Lung (tissue), 11 donors: ENCODE measurements at regions not wholly inside any gene's neighbourhood (a gene's known extent, or its start where the extent isn't known, plus 50 kb on each side); places are given as distances from the start of the nearest gene placed in this dataset.

Source experiments
- ATAC-seq: fragments of 200-7000 bp; cut with Tn5 transposase; one replicate; pipeline ENCODE4 v1.9.1; 2020; ENCODE audit warnings: moderate number of reproducible peaks; ENCODE audit not compliant: insufficient read depth, low FRiP score
- DNase-seq, 3 donors: peaks; one replicate each; pipeline ENCODE4 v3.0.0-alpha.2; 2013 to 2017
- H3K27ac ChIP-seq, 2 donors: one replicate each; pipeline ENCODE4 v1.5.1; 2013; ENCODE audit warnings: mild to moderate bottlenecking in 2 of 2, moderate library complexity in 2 of 2, control low read depth in 1 of 2, inconsistent platforms in 1 of 2, low read depth in 1 of 2, low read length in 1 of 2
- H3K27me3 ChIP-seq, 3 donors: one replicate each; pipeline ENCODE4 v1.5.1; 2013; ENCODE audit warnings: low read length in 2 of 3; ENCODE audit not compliant: control insufficient read depth in 3 of 3, insufficient read depth in 3 of 3
- H3K36me3 ChIP-seq, 4 donors: one replicate each; pipeline ENCODE4 v1.5.1; 2013; ENCODE audit warnings: low read length in 4 of 4, mild to moderate bottlenecking in 1 of 4, moderate library complexity in 1 of 4; ENCODE audit not compliant: control insufficient read depth in 4 of 4, insufficient read depth in 4 of 4
- H3K4me1 ChIP-seq, 5 donors: one replicate each; pipeline ENCODE4 v1.5.1; 2013; ENCODE audit warnings: low read length in 5 of 5, mild to moderate bottlenecking in 2 of 5, moderate library complexity in 1 of 5; ENCODE audit not compliant: control insufficient read depth in 5 of 5, insufficient read depth in 5 of 5
- H3K4me3 ChIP-seq: one replicate; pipeline ENCODE4 v1.5.1; 2013; ENCODE audit warnings: mild to moderate bottlenecking, control low read depth, moderate library complexity
- H3K9ac ChIP-seq, 2 donors: one replicate each; pipeline ENCODE4 v1.5.1; 2013; ENCODE audit warnings: low read length in 2 of 2, control low read depth in 1 of 2; ENCODE audit not compliant: insufficient read depth in 1 of 2
- H3K9me3 ChIP-seq, 4 donors: one replicate each; pipeline ENCODE4 v1.5.1; 2013; ENCODE audit warnings: low read length in 3 of 4, mild to moderate bottlenecking in 1 of 4, moderate library complexity in 1 of 4; ENCODE audit not compliant: control insufficient read depth in 4 of 4, insufficient read depth in 3 of 4
- CTCF ChIP-seq: IDR thresholded peaks from 2 replicates; pipeline ENCODE4 v1.5.1; 2012; ENCODE audit warnings: mild to moderate bottlenecking; ENCODE audit errors: control extremely low read depth, extremely low read depth
- WGBS, 2 donors: extraction: QIAGEN DNeasy Blood & Tissue Kit; methylation state at CpG; one replicate each; pipeline ENCODE4 v1.1.7; 2013; 5-methylcytosine and 5-hydroxymethylcytosine counted together
- donor health status: control.
- donor health status: control.
- donor health status: Bipolar disorder and iron deficiency.
- donor health status: healthy.
- donor health status: DM: yes; HTN: yes; CAD: no.

- Histone ChIP-seq H3K27ac (no peak overlapping the region), H3K9ac (no peak overlapping the region), H3K9me3 (no peaks in the 10 kb centered on the region), H3K4me1 (peaks cover 0 to 7% (median 0%) of the 10 kb centered on the region in 5 donors), H3K4me3 (no peak overlapping the region), H3K27me3 (no peaks in the 10 kb centered on the region), H3K36me3 (no peaks in the 10 kb centered on the region)
- WGBS, 2 donors: 83 to 91% methylated on average over 3 of the region's 3 CpGs
- DNase-seq: no peak
- no peak for ATAC-seq
- TF ChIP-seq CTCF: no peak
These were observed 54.4 kb upstream of the PCBD1 start for GRCh38 chr10:70942725-70943124.

- no peak overlapping the region for H3K9ac ChIP-seq
- no peak for DNase-seq
- ATAC-seq: no peak
- H3K36me3 ChIP-seq: no peaks in the 10 kb centered on the region
- no peak overlapping the region for H3K27ac ChIP-seq
- H3K9me3 ChIP-seq: no peaks in the 10 kb centered on the region
- WGBS, 2 donors: 87 to 94% methylated on average over 4 of the region's 4 CpGs
- H3K4me1 ChIP-seq: peaks cover 0 to 7% (median 0%) of the 10 kb centered on the region in 5 donors
- H3K4me3 ChIP-seq: no peak overlapping the region
- H3K27me3 ChIP-seq: no peaks in the 10 kb centered on the region
- TF ChIP-seq CTCF: no peak
These were observed 54.9 kb upstream of the PCBD1 start for GRCh38 chr10:70943249-70943648.

- DNase-seq (no peak), ATAC-seq (no peak)
- Histone ChIP-seq H3K4me1 (peaks cover 0 to 7% (median 0%) of the 10 kb centered on the region in 5 donors), H3K36me3 (no peaks in the 10 kb centered on the region), H3K9me3 (no peaks in the 10 kb centered on the region), H3K4me3 (no peak overlapping the region), H3K27me3 (no peaks in the 10 kb centered on the region), H3K27ac (no peak overlapping the region), H3K9ac (no peak overlapping the region)
- 85 to 90% methylated on average over 14 of the region's 14 CpGs for WGBS, 2 donors
- no peak for TF ChIP-seq CTCF
These were observed 55.6 kb upstream of the PCBD1 start for GRCh38 chr10:70943841-70944466.

- no peak for ATAC-seq
- Histone ChIP-seq H3K27me3 (no peaks in the 10 kb centered on the region), H3K9me3 (no peaks in the 10 kb centered on the region), H3K4me1 (no peaks in the 10 kb centered on the region), H3K36me3 (no peaks in the 10 kb centered on the region), H3K4me3 (no peak overlapping the region), H3K9ac (no peak overlapping the region), H3K27ac (no peak overlapping the region)
- DNase-seq: peak in 1 of 3 donors; percentile 13
- no peak for TF ChIP-seq CTCF
- WGBS, 2 donors: 82 to 87% methylated on average over 5 of the region's 5 CpGs
These were observed 61.7 kb upstream of the PCBD1 start for GRCh38 chr10:70950037-70950436.
